Mesodermal cell (in vitro differentiated cells): ENCODE measurements at regions not wholly inside any gene's neighbourhood (a gene's known extent, or its start where the extent isn't known, plus 50 kb on each side); places are given as distances from the start of the nearest gene placed in this dataset.

Experiments used
- H3K27ac ChIP-seq: 2 replicates; pipeline ENCODE4 v1.7.0; 2013; ENCODE audit warnings: mild to moderate bottlenecking, low read depth, low read length, moderate library complexity; ENCODE audit not compliant: severe bottlenecking
- H3K36me3 ChIP-seq: 2 replicates; pipeline ENCODE4 v1.7.1; 2013; ENCODE audit warnings: mild to moderate bottlenecking, low read length, moderate library complexity; ENCODE audit not compliant: control insufficient read depth, insufficient read depth
- H3K4me1 ChIP-seq: one replicate; pipeline ENCODE4 v1.7.1; 2013; ENCODE audit warnings: mild to moderate bottlenecking, low read length; ENCODE audit not compliant: insufficient read depth, control insufficient read depth, poor library complexity, severe bottlenecking
- H3K4me3 ChIP-seq: 2 replicates; pipeline ENCODE4 v1.7.0; 2013; ENCODE audit warnings: low read length, control low read depth, mild to moderate bottlenecking; ENCODE audit not compliant: insufficient read depth, poor library complexity, severe bottlenecking; ENCODE audit errors: extremely low read depth
- H3K9me3 ChIP-seq: 2 replicates; pipeline ENCODE4 v1.7.1; 2013; ENCODE audit warnings: mild to moderate bottlenecking, low read length, moderate library complexity; ENCODE audit not compliant: control insufficient read depth
- WGBS, 2 experiments: methylation state at CpG; one replicate each; pipeline ENCODE4 v1.1.5; 2013; ENCODE audit warnings: missing lambda C conversion rate in 2 of 2; ENCODE audit not compliant: insufficient coverage in 2 of 2; 5-methylcytosine and 5-hydroxymethylcytosine counted together

DNA sequence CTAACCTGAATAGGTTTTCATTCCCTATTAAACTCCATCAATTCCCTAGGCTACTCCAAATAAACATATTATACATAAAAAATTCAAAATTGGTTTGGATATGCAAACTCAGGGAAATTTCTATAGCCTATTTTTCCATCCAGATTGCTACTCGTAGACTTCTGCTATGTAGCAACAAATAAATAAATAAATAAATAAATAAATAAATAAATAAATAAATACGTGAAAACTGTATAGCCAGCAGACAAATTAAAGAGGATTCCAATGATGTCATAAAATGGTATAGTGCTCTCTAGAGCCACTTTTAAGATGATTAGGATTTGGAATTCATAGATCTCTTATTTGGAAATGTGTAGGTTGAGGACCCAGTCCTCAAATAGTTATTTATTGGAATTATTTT, 1193.2 kb upstream of the NUDT12 start:
- H3K4me3 ChIP-seq: no peak overlapping the region
- no peaks in the 10 kb centered on the region for H3K4me1 ChIP-seq
- no CpG with 5 or more reads among the region's 2 CpGs for WGBS, 2 experiments
- no peaks in the 10 kb centered on the region for H3K9me3 ChIP-seq
- no peak overlapping the region for H3K27ac ChIP-seq
- no peaks in the 10 kb centered on the region for H3K36me3 ChIP-seq

DNA sequence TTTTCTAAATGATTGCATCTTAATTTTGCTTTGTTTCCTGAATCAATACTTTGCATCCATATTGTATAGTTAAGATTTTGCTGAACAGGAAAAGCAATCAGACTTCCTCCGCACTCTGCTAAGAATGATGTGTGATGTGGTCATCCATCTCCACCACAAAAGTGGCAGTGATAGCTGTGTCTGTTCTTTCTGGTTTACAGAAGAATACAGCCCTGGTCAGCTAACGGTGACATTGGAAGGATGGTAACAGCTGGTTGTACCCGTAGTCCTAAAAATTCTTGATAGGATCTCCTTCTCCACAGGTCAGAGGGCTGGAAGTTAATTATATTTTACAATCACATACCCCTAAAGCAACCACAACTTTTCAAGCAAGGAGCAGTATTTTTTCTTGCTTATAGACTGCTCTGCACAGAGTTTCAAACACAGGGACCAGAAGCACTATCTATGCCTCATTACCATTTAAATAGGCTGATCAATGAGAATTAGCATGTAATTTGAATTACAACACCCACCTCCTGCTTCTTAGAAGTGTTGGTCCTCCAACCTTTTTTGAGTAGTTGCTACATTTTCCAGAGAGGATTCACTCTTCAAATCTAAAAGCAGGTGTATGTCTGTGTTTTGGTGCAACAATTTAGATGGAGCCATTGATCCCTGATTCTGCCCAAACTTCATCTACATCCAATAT, 1191.9 kb upstream of the NUDT12 start:
- H3K27ac ChIP-seq: no peak overlapping the region

GRCh38 chr5:104751969-104752368, 1189.4 kb upstream of the NUDT12 start:
- Histone ChIP-seq H3K36me3 (no peaks in the 10 kb centered on the region), H3K27ac (no peak overlapping the region), H3K4me3 (no peak overlapping the region), H3K9me3 (no peaks in the 10 kb centered on the region), H3K4me1 (no peaks in the 10 kb centered on the region)
- WGBS, 2 experiments: 100% methylated on average over 1 of the region's 1 CpG; no CpG with 5 or more reads in 1 of the 2 experiments

More for the DNA sequence above, 1191.9 kb upstream of the NUDT12 start:
- H3K9me3 ChIP-seq: no peaks in the 10 kb centered on the region
- no CpG with 5 or more reads among the region's 3 CpGs for WGBS, 2 experiments
- no peaks in the 10 kb centered on the region for H3K4me1 ChIP-seq
- H3K36me3 ChIP-seq: no peaks in the 10 kb centered on the region
- no peak overlapping the region for H3K4me3 ChIP-seq

GRCh38 chr5:104739905-104740304, 1177.3 kb upstream of the NUDT12 start:
- no peaks in the 10 kb centered on the region for H3K4me1 ChIP-seq
- H3K36me3 ChIP-seq: no peaks in the 10 kb centered on the region
- H3K9me3 ChIP-seq: no peaks in the 10 kb centered on the region
- 33 to 83% methylated on average over 1 of the region's 3 CpGs for WGBS, 2 experiments
- H3K4me3 ChIP-seq: no peak overlapping the region
- H3K27ac ChIP-seq: no peak overlapping the region

GRCh38 chr5:104739503-104739902, 1176.9 kb upstream of the NUDT12 start:
- Histone ChIP-seq H3K9me3 (no peaks in the 10 kb centered on the region), H3K27ac (no peak overlapping the region), H3K36me3 (no peaks in the 10 kb centered on the region), H3K4me1 (no peaks in the 10 kb centered on the region), H3K4me3 (no peak overlapping the region)
- no CpG with 5 or more reads among the region's 2 CpGs for WGBS, 2 experiments

DNA sequence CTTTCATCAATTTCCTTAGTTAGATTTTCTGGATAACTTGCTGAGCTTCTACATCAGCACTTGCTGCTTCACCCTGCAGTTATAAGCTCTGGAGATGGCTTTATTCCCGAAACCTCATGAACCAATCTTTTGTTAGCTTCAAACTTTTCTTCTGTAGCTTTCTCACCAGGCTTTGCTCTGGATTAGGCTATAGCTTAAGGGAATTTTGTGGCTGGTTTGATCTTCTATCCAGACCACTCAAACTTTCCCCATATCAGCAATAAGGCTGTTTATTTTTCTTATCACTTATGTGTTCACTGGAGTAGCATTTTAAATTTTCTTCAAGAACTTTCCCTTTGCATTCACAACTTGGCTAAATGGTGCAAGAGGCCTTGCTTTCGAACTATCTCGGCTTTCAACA, 1173.5 kb upstream of the NUDT12 start:
- Histone ChIP-seq H3K36me3 (no peaks in the 10 kb centered on the region), H3K9me3 (no peaks in the 10 kb centered on the region), H3K27ac (no peak overlapping the region), H3K4me1 (peaks cover 7% of the 10 kb centered on the region), H3K4me3 (no peak overlapping the region)
- WGBS, 2 experiments: no CpG with 5 or more reads among the region's 3 CpGs

GRCh38 chr5:104734046-104734445, 1171.5 kb upstream of the NUDT12 start:
- Histone ChIP-seq H3K9me3 (no peaks in the 10 kb centered on the region), H3K4me3 (no peak overlapping the region), H3K36me3 (no peaks in the 10 kb centered on the region), H3K27ac (no peak overlapping the region), H3K4me1 (peaks cover 7% of the 10 kb centered on the region)
- 92% methylated on average over 2 of the region's 2 CpGs; no CpG with 5 or more reads in 1 of the 2 experiments for WGBS, 2 experiments

DNA sequence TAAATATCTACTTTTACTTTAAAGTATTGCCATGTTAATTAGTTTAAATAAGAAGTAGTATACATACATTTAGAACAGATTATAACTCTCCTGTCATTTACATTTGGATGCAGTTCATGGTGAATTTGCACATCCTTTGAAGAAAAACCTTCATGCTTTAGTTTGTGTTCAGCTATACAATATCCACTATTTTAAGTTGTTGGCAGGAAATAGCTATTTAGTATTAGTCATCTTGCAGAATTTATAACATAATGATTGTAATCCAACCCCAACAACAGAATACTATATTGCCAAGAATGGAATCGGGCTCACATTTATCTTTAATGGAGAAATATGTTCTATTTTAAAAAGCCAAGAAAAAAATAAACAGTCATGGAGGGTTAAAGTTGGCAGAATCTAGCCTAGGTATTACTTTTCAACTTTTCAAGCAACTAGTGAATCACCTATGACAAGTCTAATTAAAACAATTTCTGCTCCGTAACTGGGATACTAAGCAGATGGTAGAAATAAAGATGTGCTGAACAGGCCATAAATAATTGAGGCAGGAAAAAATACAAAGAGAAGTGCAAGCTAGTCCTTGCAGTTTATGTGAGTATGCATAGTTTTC, 1170.6 kb upstream of the NUDT12 start:
- no peak overlapping the region for H3K4me3 ChIP-seq
- no peak overlapping the region for H3K27ac ChIP-seq
- WGBS, 2 experiments: no CpG with 5 or more reads among the region's 2 CpGs
- no peaks in the 10 kb centered on the region for H3K9me3 ChIP-seq
- no peaks in the 10 kb centered on the region for H3K36me3 ChIP-seq
- peaks cover 7% of the 10 kb centered on the region for H3K4me1 ChIP-seq

DNA sequence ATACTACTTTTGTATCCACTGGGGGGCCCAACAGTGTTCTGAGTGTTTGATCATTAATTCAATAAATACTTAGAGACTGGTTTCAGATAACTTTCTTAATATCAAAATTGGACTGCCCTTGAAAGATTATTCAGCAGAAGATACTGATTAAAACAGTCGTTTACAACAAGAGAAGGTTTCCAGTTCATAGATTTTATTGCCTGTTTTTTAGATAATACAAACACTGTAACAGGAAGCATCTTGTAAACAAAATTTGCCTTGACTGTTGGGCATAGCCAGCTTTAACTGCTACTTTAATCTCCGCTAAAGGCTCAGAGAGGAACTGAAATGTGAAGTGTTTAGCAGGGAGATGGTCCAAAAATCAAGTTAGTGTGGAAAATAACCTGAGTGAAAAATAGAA, 1168.7 kb upstream of the NUDT12 start:
- WGBS, 2 experiments: 88 to 100% methylated on average over 1 to 2 of the region's 2 CpGs
- H3K27ac ChIP-seq: no peak overlapping the region
- H3K9me3 ChIP-seq: no peaks in the 10 kb centered on the region
- H3K4me3 ChIP-seq: no peak overlapping the region
- no peaks in the 10 kb centered on the region for H3K36me3 ChIP-seq
- H3K4me1 ChIP-seq: peaks cover 7% of the 10 kb centered on the region

DNA sequence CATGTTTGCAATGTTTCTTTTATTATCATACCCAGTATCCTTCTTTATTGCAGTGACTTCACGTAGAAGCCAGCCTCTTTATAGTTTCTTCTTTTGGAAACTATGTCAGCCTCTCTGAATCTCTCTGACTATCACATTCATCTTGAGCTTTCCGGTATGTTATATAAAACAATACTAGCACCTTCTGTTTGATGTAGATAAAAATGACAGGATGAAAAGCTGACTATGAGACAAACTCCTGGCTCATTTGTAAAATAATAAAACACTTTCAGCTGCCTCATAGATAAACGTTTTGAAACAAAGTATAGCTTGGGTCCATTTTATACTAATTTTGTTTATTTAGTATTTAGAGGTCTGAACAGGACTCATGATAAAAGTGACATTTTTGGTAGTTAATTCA, 1145.4 kb upstream of the NUDT12 start:
- Histone ChIP-seq H3K9me3 (no peaks in the 10 kb centered on the region), H3K27ac (no peak overlapping the region), H3K36me3 (no peaks in the 10 kb centered on the region), H3K4me3 (no peak overlapping the region), H3K4me1 (no peaks in the 10 kb centered on the region)
- WGBS, 2 experiments: 83 to 100% methylated on average over 1 of the region's 3 CpGs

DNA sequence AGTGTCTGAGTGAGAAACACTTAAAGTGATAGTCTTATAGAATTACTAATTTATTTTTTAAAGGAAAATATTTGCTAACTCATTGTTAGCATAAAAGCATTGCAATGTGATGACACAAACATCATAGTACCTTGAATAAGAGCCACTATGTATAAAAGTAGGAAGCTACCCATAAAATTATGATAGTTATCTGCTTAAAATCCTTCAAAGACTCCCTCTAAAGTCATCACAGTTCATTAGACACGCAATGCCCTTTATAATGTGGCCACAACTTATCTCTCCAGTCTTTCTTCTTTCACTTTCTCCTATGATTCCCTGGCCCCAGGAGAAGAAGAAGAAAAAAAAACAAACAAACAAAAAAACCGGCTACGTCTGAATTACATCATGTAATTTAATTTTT, 1144.0 kb upstream of the NUDT12 start:
- Histone ChIP-seq H3K27ac (no peak overlapping the region), H3K4me3 (no peak overlapping the region), H3K9me3 (no peaks in the 10 kb centered on the region), H3K4me1 (no peaks in the 10 kb centered on the region), H3K36me3 (no peaks in the 10 kb centered on the region)
- 100% methylated on average over 1 to 2 of the region's 3 CpGs for WGBS, 2 experiments
